HG02763 (cell line): ENCODE measurements at regions not wholly inside any gene's neighbourhood (a gene's known extent, or its start where the extent isn't known, plus 50 kb on each side); places are given as distances from the start of the nearest gene placed in this dataset.

Experiments
- ATAC-seq: cut with Tn5 transposase; IDR thresholded peaks from one replicate; pipeline ENCODE4 v1.9.1; 2021; ENCODE audit warnings: mild to moderate bottlenecking, moderate library complexity; ENCODE audit not compliant: unreplicated experiment

DNA sequence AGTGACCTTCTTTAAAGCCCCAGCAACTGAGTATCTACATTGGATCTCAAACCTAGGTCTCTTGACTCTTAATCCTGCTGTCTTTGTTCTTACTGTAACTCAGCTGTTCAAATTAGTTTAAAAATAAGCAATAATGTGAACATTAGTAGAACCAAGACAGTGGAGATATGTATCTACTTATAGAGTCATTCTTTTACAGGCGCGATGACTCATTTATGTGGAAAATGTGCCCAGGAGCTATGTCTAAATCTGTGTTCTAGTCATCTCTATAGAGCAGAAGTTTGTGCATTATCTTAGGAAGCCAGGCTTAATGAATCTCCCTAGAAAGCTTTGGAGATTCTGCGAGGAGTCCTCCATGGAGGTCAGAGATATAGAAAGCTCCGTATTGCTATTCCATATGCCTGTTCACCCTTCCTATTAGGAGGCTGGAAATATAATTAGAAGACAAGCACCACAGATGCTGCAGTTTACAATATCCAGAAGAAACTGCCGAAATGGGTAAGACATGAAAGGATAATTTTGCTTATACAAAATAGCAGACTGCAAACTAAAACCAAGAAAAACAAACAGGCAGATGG lies 211.6 kb downstream of the TRIB2 start:
- no peak for ATAC-seq

- no peak for ATAC-seq
Observed at GRCh38 chr2:12928775-12929401, 212.2 kb downstream of the TRIB2 start.

DNA sequence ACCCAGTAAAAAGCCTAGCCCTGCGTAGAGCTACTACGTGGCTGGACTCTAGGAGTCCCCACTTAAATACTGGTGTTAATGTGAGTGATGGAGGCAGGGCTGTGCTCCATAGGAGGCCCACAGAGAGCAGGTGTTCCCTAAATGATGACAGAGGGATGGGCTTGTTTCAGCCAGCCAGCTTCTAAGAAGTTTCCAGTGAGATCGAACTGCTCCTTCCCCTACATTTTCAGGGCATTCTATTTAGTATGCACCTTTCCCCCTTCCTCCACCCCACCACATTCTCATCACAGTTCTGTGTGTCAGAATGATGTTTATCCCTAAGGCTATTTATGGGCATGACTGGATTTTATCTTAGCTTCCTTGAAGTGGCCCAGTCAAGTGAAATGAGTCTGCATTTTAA lies 213.0 kb downstream of the TRIB2 start:
- ATAC-seq: no peak

- ATAC-seq: no peak
Observed at GRCh38 chr2:12930391-12930790, 213.7 kb downstream of the TRIB2 start.

DNA sequence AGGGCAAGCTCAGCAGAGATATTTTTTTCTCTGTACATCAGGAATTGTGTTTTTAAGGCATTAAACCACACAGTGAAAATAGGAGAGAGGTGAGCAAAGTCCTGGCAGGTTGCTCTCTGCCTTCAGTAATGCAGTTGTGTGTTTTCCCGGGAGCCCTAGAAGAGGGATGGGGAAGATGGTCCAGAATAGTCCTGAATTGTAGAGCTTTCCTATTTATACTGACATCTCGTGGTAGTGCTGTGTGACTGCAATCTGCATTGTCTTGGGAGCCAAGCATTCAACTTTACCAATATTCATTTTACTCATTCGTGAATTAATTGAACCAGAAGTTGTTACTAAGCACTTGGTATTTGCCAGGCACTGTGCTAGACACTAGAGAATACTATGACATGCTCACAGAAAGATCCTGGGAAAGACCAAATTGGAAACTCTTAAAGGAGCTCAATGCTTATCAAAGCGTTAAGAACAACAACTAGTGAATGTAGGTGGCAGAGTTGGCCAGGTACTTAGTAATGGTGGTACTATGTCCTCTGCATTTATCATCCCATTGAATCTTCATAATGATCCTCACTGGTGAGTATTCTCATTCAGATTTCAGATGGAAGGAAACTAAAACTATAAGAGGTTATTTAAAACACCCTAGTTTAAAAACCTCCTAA lies 214.6 kb downstream of the TRIB2 start:
- no peak for ATAC-seq

GRCh38 chr2:12932192-12932591 lies 215.5 kb downstream of the TRIB2 start:
- no peak for ATAC-seq

DNA sequence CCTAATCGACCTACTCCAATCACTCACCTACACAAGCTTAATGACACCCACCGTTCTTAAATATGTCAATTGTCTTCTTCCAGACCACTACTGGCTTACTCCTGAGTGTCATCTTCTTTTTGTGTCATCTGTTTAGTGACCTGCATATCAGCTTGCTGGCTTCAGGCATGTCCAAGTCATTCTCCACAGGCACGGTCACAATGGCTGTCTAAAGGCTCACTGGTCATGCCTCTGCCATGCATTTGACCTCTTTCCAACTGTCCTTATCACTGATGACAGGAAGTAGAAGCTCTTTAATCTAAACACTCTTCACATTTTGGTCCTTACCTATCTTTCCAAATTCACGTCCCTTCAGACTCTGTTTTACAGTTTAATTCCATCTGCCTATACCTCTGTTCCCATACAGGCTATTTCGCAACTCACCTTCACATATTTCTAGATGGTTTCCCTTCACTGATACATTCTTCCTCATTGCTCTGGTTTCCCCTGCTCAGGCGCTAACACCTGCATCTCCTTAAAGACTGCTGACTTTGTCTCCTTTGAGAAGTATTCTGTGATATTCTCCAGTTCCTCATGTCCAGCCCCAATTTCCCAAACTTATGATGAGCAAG lies 217.5 kb downstream of the TRIB2 start:
- no peak for ATAC-seq

- no peak for ATAC-seq
Observed at GRCh38 chr2:12935222-12935621, 218.5 kb downstream of the TRIB2 start.

DNA sequence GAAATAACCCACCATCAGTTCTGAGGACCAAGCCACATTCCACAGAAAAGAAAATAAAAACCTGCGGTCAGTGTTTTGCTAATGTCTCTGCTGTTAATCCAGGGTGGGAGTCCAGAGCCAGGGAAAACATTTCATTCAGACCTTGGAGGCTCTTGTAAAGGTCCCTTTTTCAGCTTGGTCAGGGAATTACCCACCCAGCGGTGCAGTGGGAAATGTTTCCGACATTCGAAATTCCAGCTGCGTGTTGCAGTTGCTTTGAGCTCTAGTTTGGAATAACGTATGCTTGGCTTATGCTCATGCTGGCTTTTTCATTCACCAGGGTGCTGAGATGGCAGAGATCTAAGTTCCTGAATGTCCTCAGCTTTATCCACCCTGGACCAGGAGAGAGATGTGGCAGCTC lies 219.1 kb downstream of the TRIB2 start:
- no peak for ATAC-seq

GRCh38 chr2:12941203-12941602 lies 224.5 kb downstream of the TRIB2 start:
- ATAC-seq: no peak

DNA sequence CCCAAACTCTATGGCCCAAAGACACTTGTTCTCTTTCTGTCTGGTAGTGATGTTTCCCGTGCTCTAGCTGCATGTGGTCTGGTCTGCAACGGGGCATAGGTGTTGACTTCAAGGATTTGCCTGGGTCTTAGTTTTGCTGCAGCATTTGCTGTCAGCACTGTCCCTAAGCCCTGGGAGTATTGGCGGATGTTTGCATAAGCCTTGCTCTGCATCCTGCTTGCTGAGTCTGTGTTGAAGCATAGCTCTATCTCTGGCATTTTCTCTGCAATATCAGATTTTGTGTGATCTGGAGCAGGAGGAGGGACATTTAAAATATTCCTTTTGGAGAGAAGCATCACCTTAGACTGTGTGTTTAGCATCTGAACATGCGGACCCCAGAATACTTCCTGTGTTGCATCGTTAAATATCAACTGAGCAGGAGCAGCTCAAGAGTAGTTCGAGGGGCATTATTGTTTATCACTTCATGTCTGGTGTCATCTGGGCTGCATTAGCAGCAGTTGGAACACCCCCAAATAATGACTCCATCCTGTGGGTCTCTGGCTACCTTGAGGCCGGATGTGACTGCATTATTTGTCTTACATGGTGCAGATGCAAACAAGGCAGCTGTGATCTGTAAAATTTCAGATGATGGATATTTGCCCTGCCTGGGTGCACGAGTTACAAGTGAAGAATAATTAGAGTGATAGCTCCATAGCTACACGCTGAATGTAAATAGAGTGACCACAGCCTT lies 231.7 kb downstream of the TRIB2 start:
- no peak for ATAC-seq

GRCh38 chr2:12948961-12949353 lies 232.2 kb downstream of the TRIB2 start:
- ATAC-seq: no peak

GRCh38 chr2:12949406-12949805 lies 232.7 kb downstream of the TRIB2 start:
- no peak for ATAC-seq

DNA sequence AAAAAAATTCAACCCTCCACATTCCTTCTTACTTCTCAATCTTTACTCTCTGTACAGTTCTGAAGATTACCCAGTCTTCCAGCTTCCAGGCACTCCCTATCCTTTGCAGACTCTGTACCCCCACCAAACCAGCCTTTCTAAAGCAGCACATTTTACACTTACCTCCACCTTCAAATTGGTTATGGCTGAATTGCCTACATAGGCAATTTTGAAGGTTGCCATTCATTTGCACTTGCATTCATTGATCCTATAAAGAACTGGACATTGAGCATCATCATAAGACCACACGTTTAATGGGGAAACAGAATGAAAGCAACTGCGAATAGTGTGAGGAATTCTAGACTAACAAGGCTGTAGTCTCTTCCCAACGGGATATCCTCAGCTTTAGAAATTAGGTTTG lies 233.4 kb downstream of the TRIB2 start:
- no peak for ATAC-seq

DNA sequence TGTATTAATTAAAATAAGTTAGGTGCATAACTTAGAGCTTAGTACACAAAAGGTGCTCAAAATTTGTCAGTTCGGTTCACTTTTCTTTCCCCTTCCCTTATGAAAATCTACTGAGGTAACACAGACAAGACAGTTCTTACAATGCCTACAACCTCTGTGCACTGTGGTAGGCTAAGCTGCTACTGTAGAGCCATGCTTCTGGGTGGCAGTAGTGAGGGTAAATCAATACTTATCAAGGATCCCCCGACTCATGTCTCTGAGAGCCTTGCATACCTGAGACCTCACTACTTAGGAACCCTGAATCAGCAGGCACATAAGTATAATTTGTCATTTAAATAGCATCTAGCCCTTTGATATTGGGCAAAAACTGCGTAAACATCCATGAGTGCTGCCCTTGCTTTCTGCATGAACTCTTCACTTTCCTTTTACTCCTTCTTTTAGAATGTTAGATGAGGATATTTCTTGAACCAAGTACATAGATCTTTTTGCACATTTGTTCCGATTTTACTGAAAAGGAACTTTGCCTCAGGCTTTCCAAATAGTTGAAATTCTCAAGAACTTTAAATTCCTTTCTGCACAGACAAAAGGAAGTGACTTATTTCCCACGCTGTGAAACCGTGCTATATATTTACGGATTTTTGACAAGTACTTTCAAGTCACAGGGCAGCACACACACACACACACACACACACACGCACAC lies 234.4 kb downstream of the TRIB2 start:
- no peak for ATAC-seq

GRCh38 chr2:12951657-12951973 lies 234.9 kb downstream of the TRIB2 start:
- no peak for ATAC-seq

- ATAC-seq: no peak
Observed at GRCh38 chr2:12953596-12953995, 236.9 kb downstream of the TRIB2 start.

DNA sequence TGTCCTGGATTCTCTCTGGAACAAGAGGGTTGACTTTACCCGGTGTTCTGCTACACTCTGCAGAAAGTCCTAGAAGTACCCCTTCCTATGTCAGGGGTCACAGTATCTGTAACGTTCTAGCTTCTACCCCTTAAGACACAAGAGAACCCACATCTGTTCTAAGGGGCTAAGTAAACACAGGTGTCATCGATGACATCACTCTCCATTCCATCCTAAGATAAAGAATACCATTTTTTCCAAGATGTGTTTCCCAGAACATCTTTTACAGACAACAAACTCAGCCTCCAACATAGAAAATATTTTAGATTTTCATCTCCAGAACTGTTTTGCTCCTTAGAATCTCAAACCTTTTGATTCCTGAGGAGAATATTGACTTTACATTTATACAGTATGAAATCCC lies 239.1 kb downstream of the TRIB2 start:
- no peak for ATAC-seq

DNA sequence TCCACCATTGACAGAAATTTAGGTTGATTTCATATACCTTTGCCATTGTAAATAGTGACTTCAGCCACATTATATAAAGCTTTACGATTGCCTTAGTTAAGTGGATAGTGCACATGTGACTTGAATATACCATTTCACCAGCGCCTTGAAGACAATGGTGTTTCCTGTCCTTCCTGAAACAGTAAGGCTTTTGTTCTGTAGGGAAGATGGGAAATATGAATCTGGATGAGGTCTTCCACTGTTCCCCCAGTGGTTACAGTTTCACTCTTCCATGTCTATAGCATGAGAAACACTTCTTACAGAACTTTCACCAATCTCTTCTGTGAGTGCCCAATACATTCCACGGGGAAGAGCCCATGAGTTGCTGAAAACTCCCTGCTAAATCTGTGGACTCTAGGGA lies 240.5 kb downstream of the TRIB2 start:
- ATAC-seq: no peak

DNA sequence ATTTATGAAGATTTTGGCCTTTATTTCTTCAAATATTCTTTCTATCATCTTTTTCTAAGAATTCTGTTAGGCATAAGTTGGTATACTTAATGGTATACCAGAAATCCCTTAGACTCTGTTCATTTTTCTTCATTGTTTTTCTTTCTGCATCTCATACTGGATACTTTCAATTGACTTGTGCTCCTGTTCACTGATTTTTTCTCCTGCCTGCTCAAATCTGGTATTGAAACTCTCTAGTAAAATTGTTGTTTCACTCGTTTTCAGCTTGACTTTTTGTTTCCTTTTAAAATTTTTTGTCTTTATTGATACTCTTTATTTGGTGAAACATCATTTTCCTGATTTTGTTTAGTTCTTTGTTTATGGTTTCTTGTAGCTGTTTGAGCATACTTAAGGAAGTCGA lies 243.2 kb downstream of the TRIB2 start:
- no peak for ATAC-seq

DNA sequence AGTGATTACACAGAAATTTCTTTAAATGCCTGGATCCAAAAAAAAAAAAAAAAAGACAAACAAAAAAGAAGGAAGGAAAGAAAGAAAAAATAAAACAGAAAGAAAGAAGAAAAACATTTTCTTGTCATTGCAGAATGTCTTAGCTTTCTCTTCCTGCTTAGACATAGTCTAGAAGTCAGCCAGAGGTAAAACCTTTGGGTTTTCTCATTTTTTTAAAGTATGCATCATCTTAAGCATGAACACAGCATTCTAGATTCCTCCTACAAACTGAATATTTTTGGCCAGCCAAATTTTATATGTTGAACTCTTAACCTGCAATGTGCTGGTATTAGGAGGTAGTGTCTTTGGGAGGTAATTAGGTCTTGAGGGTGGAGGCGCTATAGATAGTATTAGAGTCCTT lies 243.9 kb downstream of the TRIB2 start:
- ATAC-seq: no peak
